Stimulated activated CD8-positive, alpha-beta memory T cell treated with anti-CD3 and anti-CD28 coated beads, Interleukin-7, amount 100 ng/mL, for 48 hours (primary cell): ENCODE measurements at regions not wholly inside any gene's neighbourhood (a gene's known extent, or its start where the extent isn't known, plus 50 kb on each side); places are given as distances from the start of the nearest gene placed in this dataset.

Source experiments
- DNase-seq, 2 donors: peaks; one replicate each; pipeline ENCODE4 v3.0.0-alpha.2; 2020; ENCODE audit warnings: low read depth in 1 of 2; ENCODE audit errors: extremely low read depth in 1 of 2

DNA sequence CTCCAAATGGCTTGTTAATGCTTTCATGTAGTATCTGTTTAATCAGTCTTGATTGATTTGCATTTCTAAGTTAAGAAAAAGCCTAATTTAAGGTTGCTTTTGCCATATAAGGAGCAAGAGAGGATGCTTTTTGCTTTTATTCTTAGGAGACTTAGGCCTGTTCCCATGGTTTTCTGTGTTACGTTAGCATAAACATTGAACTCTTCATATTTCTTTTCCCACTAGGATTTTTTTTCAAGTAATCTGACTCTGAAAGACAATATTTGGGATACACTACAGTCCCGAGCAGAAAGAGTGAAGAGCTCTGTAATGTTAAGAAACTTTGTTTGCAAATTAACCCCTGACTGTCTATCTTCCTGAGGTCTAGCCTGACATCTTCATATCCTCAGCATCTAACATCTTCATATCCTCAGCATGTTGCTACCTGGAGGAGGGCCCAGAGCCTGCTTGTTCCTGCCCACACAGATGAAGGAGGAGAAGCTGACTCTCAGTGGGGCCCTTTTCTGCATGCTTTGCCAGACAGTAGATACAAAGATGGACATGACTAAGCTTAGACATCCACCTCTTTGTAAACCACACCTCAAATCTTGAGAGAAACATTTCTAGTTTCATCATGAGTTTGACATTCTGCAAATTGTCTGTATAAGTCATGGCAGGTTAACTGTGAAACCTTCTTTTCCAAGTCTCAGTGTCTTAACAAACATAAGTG lies 86.2 kb upstream of the COL6A5 start:
- no peak for DNase-seq

GRCh38 chr3:130260918-130261317 lies 84.6 kb upstream of the COL6A5 start:
- no peak for DNase-seq

DNA sequence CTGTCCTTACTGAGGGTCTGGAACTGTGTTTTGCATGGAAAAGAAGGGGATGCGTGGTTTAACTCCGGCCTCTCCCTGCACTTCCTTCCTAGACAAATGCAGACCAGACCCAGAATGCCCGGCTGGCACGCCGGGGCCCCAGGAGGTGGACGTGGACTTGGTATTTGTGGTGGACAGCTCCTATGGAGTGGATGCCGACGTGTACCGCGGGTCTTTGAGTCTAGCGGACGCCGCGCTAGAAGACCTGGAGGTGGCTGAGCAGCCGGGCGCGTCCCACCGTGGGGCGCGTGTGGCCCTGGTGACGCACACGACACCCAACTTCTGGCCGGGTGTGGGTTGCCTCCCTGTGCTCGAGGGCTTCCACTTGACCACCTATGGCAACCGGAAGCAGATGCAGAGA lies 81.8 kb upstream of the COL6A5 start:
- no peak for DNase-seq

- DNase-seq = no peak
Measured at GRCh38 chr3:130266817-130267216, 78.7 kb upstream of the COL6A5 start.

- DNase-seq = no peak
Measured at GRCh38 chr3:130276203-130276803, 69.2 kb upstream of the COL6A5 start.

DNA sequence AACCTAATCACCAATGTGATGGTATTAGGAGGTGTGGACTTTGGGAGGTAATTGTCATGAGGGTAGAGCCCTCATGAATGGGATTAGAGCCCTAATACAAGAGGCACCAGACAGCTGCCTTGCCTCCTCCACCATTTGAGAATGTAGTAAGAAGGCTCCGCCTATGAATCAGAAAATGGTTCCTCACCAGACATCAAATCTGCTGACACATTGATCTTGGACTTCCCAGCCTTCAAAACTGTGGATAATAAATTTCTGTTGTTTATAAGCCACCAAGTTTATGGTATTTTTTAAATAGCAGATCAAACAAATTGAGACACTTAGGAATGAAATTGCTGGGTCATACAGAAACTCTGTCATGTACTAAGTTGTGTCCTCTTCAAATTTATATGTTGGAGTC lies 56.8 kb upstream of the COL6A5 start:
- no peak for DNase-seq

GRCh38 chr3:130291148-130291547 lies 54.3 kb upstream of the COL6A5 start:
- no peak for DNase-seq

GRCh38 chr3:130293247-130293646 lies 52.2 kb upstream of the COL6A5 start:
- no peak for DNase-seq
